ENCODE measurements at regions not wholly inside any gene's neighbourhood (a gene's known extent, or its start where the extent isn't known, plus 50 kb on each side); places are given as distances from the start of the nearest gene placed in this dataset.

DNA sequence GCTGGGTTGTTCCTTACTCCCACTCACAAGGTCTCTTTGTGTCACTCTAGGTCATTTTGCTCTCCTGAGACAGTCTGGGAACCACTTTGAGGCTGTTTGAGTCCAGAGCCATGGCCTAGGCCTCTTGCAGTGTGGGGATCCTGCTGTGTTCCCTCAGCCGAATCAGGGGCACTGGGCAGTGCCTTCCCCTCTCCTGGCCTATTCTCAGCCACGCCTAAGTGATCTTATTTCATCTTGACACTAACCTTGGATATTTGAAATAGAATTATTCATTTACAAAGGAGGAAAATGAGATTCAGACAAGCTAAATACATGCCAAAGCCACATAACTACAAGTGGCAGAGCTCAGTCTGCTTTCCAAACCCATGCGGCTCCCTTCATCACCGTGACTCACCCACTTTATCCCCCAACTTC lies 557.2 kb upstream of the TBL1XR1 start:
- WGBS (ENCODE audit: insufficient coverage): no CpG with 5 or more reads among the region's 4 CpGs
- DNase-seq (ENCODE audit: low read depth in 4 of 6, low spot score in 6 of 6): no peak
- Histone ChIP-seq H3K9me3 (ENCODE audit: control insufficient read depth, insufficient read depth, low read length) (peaks cover 2% of the 10 kb centered on the region), H3K4me1 (ENCODE audit: control insufficient read depth, insufficient read depth, low read length) (peaks cover 3% of the 10 kb centered on the region), H3K36me3 (ENCODE audit: control insufficient read depth, insufficient read depth, low read length) (no peaks in the 10 kb centered on the region), H3K27ac (ENCODE audit: low read depth, low read length) (no peak overlapping the region), H3K4me3 (ENCODE audit: low read depth, low read length) (no peak overlapping the region), H3K27me3 (ENCODE audit: control insufficient read depth, insufficient read depth, low read length) (no peaks in the 10 kb centered on the region)

GRCh38 chr3:177758126-177758525 lies 560.8 kb upstream of the TBL1XR1 start:
- Histone ChIP-seq H3K4me3 (ENCODE audit: low read depth, low read length) (no peak overlapping the region), H3K4me1 (ENCODE audit: control insufficient read depth, insufficient read depth, low read length) (peaks cover 3% of the 10 kb centered on the region), H3K27me3 (ENCODE audit: control insufficient read depth, insufficient read depth, low read length) (no peaks in the 10 kb centered on the region), H3K36me3 (ENCODE audit: control insufficient read depth, insufficient read depth, low read length) (no peaks in the 10 kb centered on the region), H3K27ac (ENCODE audit: low read depth, low read length) (no peak overlapping the region), H3K9me3 (ENCODE audit: control insufficient read depth, insufficient read depth, low read length) (peaks cover 2% of the 10 kb centered on the region)
- DNase-seq (ENCODE audit: low read depth in 4 of 6, low spot score in 6 of 6): no peak
- WGBS (ENCODE audit: insufficient coverage): no CpG with 5 or more reads among the region's 1 CpG

GRCh38 chr3:177760803-177761202 lies 563.5 kb upstream of the TBL1XR1 start:
- H3K36me3 ChIP-seq (ENCODE audit: control insufficient read depth, insufficient read depth, low read length): no peaks in the 10 kb centered on the region
- H3K4me1 ChIP-seq (ENCODE audit: control insufficient read depth, insufficient read depth, low read length): no peaks in the 10 kb centered on the region
- H3K27me3 ChIP-seq (ENCODE audit: control insufficient read depth, insufficient read depth, low read length): no peaks in the 10 kb centered on the region
- no peak for DNase-seq (ENCODE audit: low read depth in 4 of 6, low spot score in 6 of 6)
- peaks cover 2% of the 10 kb centered on the region for H3K9me3 ChIP-seq (ENCODE audit: control insufficient read depth, insufficient read depth, low read length)
- H3K27ac ChIP-seq (ENCODE audit: low read depth, low read length): no peak overlapping the region
- WGBS (ENCODE audit: insufficient coverage): 60% methylated on average over 1 of the region's 2 CpGs
- H3K4me3 ChIP-seq (ENCODE audit: low read depth, low read length): no peak overlapping the region

GRCh38 chr3:177764377-177764912 lies 567.2 kb upstream of the TBL1XR1 start:
- H3K27me3 ChIP-seq (ENCODE audit: control insufficient read depth, insufficient read depth, low read length): no peaks in the 10 kb centered on the region
- no peaks in the 10 kb centered on the region for H3K4me1 ChIP-seq (ENCODE audit: control insufficient read depth, insufficient read depth, low read length)
- peak in 1 of 6 donors; percentile 68 for DNase-seq (ENCODE audit: low read depth in 4 of 6, low spot score in 6 of 6)
- no peak overlapping the region for H3K4me3 ChIP-seq (ENCODE audit: low read depth, low read length)
- H3K36me3 ChIP-seq (ENCODE audit: control insufficient read depth, insufficient read depth, low read length): no peaks in the 10 kb centered on the region
- WGBS (ENCODE audit: insufficient coverage): no CpG with 5 or more reads among the region's 1 CpG
- H3K9me3 ChIP-seq (ENCODE audit: control insufficient read depth, insufficient read depth, low read length): no peaks in the 10 kb centered on the region
- H3K27ac ChIP-seq (ENCODE audit: low read depth, low read length): no peak overlapping the region

- H3K9me3 ChIP-seq (ENCODE audit: control insufficient read depth, insufficient read depth, low read length): no peaks in the 10 kb centered on the region
- whole genome bisulfite sequencing (ENCODE audit: insufficient coverage): no CpG with 5 or more reads among the region's 3 CpGs
- H3K27ac ChIP-seq (ENCODE audit: low read depth, low read length): no peak overlapping the region
- H3K4me1 ChIP-seq (ENCODE audit: control insufficient read depth, insufficient read depth, low read length): no peaks in the 10 kb centered on the region
- no peaks in the 10 kb centered on the region for H3K36me3 ChIP-seq (ENCODE audit: control insufficient read depth, insufficient read depth, low read length)
- H3K4me3 ChIP-seq (ENCODE audit: low read depth, low read length): no peak overlapping the region
- no peak for DNase-seq (ENCODE audit: low read depth in 4 of 6, low spot score in 6 of 6)
- H3K27me3 ChIP-seq (ENCODE audit: control insufficient read depth, insufficient read depth, low read length): no peaks in the 10 kb centered on the region
Measured at GRCh38 chr3:177764933-177765332, 567.7 kb upstream of the TBL1XR1 start.

DNA sequence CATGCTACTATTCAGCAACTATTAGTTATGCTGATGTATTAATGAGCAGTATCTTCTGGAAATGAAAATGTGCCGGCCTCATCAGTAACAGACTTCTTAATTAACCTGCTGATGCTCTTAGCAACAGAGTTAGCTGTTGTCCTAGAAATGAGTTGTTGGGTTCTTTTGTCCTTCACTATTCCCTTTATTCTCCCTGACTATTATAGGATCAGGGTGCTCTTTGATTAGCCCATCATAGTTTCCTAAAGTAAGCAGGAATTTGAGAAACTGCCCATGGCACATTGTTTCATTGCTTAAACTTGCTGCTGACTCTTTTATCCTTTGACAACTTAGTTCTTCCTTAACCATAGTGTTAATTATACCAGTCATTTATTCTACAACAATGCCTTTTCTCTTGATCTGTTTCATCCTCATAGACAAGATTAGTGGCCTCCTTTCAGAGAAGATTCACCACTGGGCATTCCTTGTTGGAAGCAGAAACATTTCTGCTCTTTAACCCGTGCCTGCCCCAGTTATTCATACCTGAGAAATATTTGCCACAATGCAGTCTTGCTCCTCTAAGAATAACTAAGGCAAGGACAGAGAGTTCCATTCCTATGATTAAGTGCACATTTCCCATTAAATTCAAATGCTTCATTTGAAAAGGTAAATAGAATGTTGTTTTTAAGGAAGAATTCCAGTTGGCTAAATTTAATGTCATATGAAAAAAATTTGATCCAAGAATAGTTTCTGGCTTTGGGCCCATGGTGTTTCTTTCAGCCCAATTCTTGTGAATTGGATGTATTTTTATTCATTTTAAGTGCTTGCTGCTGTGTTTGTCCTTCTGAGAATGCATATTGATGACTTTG lies 573.3 kb upstream of the TBL1XR1 start:
- Histone ChIP-seq H3K36me3 (ENCODE audit: control insufficient read depth, insufficient read depth, low read length) (no peaks in the 10 kb centered on the region), H3K4me1 (ENCODE audit: control insufficient read depth, insufficient read depth, low read length) (no peaks in the 10 kb centered on the region), H3K4me3 (ENCODE audit: low read depth, low read length) (no peak overlapping the region), H3K27me3 (ENCODE audit: control insufficient read depth, insufficient read depth, low read length) (no peaks in the 10 kb centered on the region), H3K27ac (ENCODE audit: low read depth, low read length) (no peak overlapping the region), H3K9me3 (ENCODE audit: control insufficient read depth, insufficient read depth, low read length) (no peaks in the 10 kb centered on the region)
- peak in 1 of 6 donors; percentile 61 for DNase-seq (ENCODE audit: low read depth in 4 of 6, low spot score in 6 of 6)
- WGBS (ENCODE audit: insufficient coverage): 20% methylated on average over 1 of the region's 2 CpGs

DNA sequence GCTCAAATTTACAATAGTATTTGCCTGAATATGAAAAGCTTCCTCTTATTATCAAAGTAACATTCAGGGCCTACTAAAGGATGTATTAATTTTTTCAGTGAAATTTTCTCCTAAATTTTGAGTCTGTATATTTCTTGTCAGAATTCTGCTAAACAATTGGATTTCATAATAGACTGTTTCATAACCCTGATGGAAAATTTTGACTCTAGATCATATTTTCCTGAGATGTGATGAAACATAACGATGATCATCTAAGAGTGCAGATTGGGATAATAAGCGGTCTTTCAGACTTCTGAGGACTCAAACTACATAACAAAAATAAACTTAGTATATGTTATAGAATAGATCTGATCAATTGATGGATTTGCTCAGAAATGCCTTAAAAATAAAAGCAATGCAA lies 574.5 kb upstream of the TBL1XR1 start:
- H3K4me1 ChIP-seq (ENCODE audit: control insufficient read depth, insufficient read depth, low read length): no peaks in the 10 kb centered on the region
- no peak overlapping the region for H3K27ac ChIP-seq (ENCODE audit: low read depth, low read length)
- no peaks in the 10 kb centered on the region for H3K36me3 ChIP-seq (ENCODE audit: control insufficient read depth, insufficient read depth, low read length)
- H3K9me3 ChIP-seq (ENCODE audit: control insufficient read depth, insufficient read depth, low read length): no peaks in the 10 kb centered on the region
- no peaks in the 10 kb centered on the region for H3K27me3 ChIP-seq (ENCODE audit: control insufficient read depth, insufficient read depth, low read length)
- DNase-seq (ENCODE audit: low read depth in 4 of 6, low spot score in 6 of 6): no peak
- H3K4me3 ChIP-seq (ENCODE audit: low read depth, low read length): no peak overlapping the region
- WGBS (ENCODE audit: insufficient coverage): no CpG with 5 or more reads among the region's 2 CpGs

GRCh38 chr3:177772908-177773557 lies 575.8 kb upstream of the TBL1XR1 start:
- H3K4me1 ChIP-seq (ENCODE audit: control insufficient read depth, insufficient read depth, low read length): no peaks in the 10 kb centered on the region
- no peaks in the 10 kb centered on the region for H3K9me3 ChIP-seq (ENCODE audit: control insufficient read depth, insufficient read depth, low read length)
- no peak overlapping the region for H3K27ac ChIP-seq (ENCODE audit: low read depth, low read length)
- DNase-seq (ENCODE audit: low read depth in 4 of 6, low spot score in 6 of 6): peak in 2 of 6 donors; percentile 33 to 58
- H3K27me3 ChIP-seq (ENCODE audit: control insufficient read depth, insufficient read depth, low read length): no peaks in the 10 kb centered on the region
- H3K4me3 ChIP-seq (ENCODE audit: low read depth, low read length): no peak overlapping the region
- no peaks in the 10 kb centered on the region for H3K36me3 ChIP-seq (ENCODE audit: control insufficient read depth, insufficient read depth, low read length)
- WGBS (ENCODE audit: insufficient coverage): 14% methylated on average over 1 of the region's 3 CpGs

DNA sequence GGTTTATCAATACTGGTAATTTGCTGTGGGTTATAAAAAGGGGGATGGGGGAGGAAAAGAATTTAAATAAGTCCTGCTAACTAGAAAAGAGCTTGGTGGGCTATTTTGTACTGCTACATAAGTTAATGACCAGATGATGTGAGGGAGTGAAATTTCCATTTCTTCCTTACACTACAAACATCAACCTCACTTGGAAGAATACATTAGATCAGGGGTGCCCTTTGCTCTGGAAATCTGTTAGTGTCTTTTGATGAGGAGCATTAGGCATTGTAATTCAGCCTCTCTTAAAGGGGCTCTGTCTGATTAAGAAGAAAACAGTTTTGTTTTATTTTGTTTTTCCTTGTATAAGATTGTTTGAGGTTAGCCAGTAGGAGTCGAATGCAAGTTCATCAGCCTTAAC lies 576.4 kb upstream of the TBL1XR1 start:
- no CpG with 5 or more reads among the region's 1 CpG for WGBS (ENCODE audit: insufficient coverage)
- Histone ChIP-seq H3K36me3 (ENCODE audit: control insufficient read depth, insufficient read depth, low read length) (no peaks in the 10 kb centered on the region), H3K27me3 (ENCODE audit: control insufficient read depth, insufficient read depth, low read length) (no peaks in the 10 kb centered on the region), H3K4me1 (ENCODE audit: control insufficient read depth, insufficient read depth, low read length) (no peaks in the 10 kb centered on the region), H3K4me3 (ENCODE audit: low read depth, low read length) (no peak overlapping the region), H3K27ac (ENCODE audit: low read depth, low read length) (no peak overlapping the region), H3K9me3 (ENCODE audit: control insufficient read depth, insufficient read depth, low read length) (no peaks in the 10 kb centered on the region)
- DNase-seq (ENCODE audit: low read depth in 4 of 6, low spot score in 6 of 6): no peak
